IPS DF 6.9 (cell line): ENCODE measurements at regions not wholly inside any gene's neighbourhood (a gene's known extent, or its start where the extent isn't known, plus 50 kb on each side); places are given as distances from the start of the nearest gene placed in this dataset.

Experiments
- DNase-seq: peaks from one replicate; pipeline ENCODE4 v3.0.0-alpha.2; 2013; ENCODE audit warnings: low read depth, low spot score
- H3K27ac ChIP-seq: one replicate; pipeline ENCODE4 v1.5.1; 2013; ENCODE audit warnings: low read length, control low read depth
- H3K27me3 ChIP-seq: 2 replicates; pipeline ENCODE4 v1.6.1; 2013; ENCODE audit warnings: mild to moderate bottlenecking, low read length; ENCODE audit not compliant: control insufficient read depth, insufficient read depth
- H3K36me3 ChIP-seq: 2 replicates; pipeline ENCODE4 v1.6.1; 2013; ENCODE audit warnings: low read length; ENCODE audit not compliant: control insufficient read depth, insufficient read depth
- H3K4me1 ChIP-seq: 2 replicates; pipeline ENCODE4 v1.6.1; 2013; ENCODE audit warnings: low read length; ENCODE audit not compliant: control insufficient read depth, insufficient read depth
- H3K4me3 ChIP-seq: 2 replicates; pipeline ENCODE4 v1.5.1; 2013; ENCODE audit warnings: mild to moderate bottlenecking, low read length
- H3K9me3 ChIP-seq: 2 replicates; pipeline ENCODE4 v1.6.1; 2013; ENCODE audit warnings: low read length, inconsistent platforms; ENCODE audit not compliant: control insufficient read depth, insufficient read depth
- WGBS: extraction: QIAGEN DNeasy Blood & Tissue Kit; methylation state at CpG from one replicate; pipeline ENCODE4 v1.1.7; 2013; ENCODE audit warnings: mixed read lengths, missing lambda C conversion rate; ENCODE audit not compliant: insufficient read length, insufficient coverage; 5-methylcytosine and 5-hydroxymethylcytosine counted together

DNA sequence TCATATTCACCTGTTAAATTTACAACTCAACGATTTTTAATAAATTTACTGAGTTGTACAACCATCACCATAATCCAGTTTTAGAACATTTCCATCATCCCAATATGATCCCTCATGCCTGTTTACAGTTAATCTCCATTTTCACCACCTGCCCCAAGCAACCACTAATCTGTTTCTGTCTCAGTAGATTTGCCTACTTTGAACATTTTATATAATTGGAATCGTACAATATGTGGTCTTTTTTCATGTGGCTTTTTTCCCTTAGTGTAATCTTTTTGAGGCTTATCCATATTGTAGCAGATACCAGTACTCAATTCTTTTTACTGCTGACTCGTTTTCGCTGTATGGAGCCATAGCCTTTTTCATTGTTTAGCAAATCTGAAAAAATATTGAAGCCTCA, 123.3 kb upstream of the STT3B start:
- DNase-seq: no peak
- no peaks in the 10 kb centered on the region for H3K9me3 ChIP-seq
- no peaks in the 10 kb centered on the region for H3K4me1 ChIP-seq
- H3K36me3 ChIP-seq: no peaks in the 10 kb centered on the region
- 100% methylated on average over 1 of the region's 4 CpGs for WGBS
- H3K27me3 ChIP-seq: no peaks in the 10 kb centered on the region
- H3K4me3 ChIP-seq: no peak overlapping the region
- no peak overlapping the region for H3K27ac ChIP-seq

DNA sequence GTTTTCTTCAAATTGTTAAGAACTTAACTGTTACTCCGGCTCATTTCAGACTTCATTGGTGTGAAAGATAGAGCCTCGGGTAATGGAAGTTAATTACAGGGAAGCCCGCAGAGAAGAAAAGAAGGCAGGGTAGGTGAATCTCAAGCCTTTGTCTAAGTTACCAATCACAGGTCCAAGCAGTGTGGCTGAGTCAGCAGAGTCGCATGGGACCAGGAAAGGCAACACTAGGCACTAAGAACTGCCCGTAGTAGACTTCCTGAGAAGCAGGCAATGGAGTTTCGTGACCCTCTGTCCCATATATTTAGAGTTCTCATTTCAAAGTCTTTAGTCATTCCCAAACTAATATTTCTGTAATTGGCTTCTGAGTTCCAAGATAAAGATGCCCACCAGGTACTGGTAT, 122.9 kb upstream of the STT3B start:
- DNase-seq: no peak
- H3K27ac ChIP-seq: no peak overlapping the region
- no CpG with 5 or more reads among the region's 6 CpGs for whole genome bisulfite sequencing
- H3K4me3 ChIP-seq: no peak overlapping the region
- H3K4me1 ChIP-seq: no peaks in the 10 kb centered on the region
- H3K9me3 ChIP-seq: no peaks in the 10 kb centered on the region
- H3K27me3 ChIP-seq: no peaks in the 10 kb centered on the region
- H3K36me3 ChIP-seq: no peaks in the 10 kb centered on the region

DNA sequence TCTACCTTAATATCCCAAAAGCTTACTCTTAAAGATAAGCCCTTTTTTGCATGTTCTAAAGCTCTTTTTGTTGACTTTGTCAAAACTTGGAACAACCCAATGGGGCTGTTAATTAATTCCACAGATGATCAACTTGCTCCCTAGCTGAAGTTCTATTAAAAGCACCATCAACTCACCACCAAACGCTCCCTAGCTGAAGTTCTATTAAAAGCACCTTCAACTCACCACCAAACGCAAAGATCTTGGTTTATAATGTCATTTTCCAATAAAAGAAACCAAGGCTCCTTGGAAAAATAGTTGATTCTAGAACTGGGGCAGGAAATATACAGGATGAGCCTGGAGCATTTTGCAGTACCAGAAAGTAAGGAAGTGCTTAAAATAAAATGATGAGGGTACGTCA, 122.3 kb upstream of the STT3B start:
- H3K9me3 ChIP-seq: no peaks in the 10 kb centered on the region
- no peak overlapping the region for H3K27ac ChIP-seq
- no peaks in the 10 kb centered on the region for H3K4me1 ChIP-seq
- H3K4me3 ChIP-seq: no peak overlapping the region
- H3K36me3 ChIP-seq: no peaks in the 10 kb centered on the region
- no CpG with 5 or more reads among the region's 3 CpGs for WGBS
- no peak for DNase-seq
- H3K27me3 ChIP-seq: no peaks in the 10 kb centered on the region

DNA sequence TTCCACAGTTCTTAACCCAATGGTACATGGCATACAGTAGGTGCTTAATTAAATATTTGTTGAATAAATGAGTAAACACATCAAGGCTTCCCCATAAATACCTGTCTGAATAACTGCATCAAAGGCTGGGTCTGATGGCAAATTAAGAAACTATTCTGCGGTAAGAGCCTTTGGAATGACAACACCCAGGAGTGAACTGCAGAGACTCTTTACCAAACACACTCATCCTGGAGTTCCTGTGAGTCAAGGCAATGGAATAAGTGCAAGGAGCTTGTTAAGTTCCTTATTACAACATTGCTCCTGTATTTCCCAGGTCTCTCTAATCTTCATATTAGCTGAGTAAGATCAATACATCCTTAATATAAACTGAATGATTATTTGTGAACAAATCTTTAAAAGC, 119.9 kb upstream of the STT3B start:
- H3K4me3 ChIP-seq: no peak overlapping the region
- H3K9me3 ChIP-seq: no peaks in the 10 kb centered on the region
- no peak overlapping the region for H3K27ac ChIP-seq
- no peaks in the 10 kb centered on the region for H3K36me3 ChIP-seq
- DNase-seq: no peak
- H3K27me3 ChIP-seq: no peaks in the 10 kb centered on the region
- no peaks in the 10 kb centered on the region for H3K4me1 ChIP-seq
- no CpG with 5 or more reads among the region's 1 CpG for WGBS

DNA sequence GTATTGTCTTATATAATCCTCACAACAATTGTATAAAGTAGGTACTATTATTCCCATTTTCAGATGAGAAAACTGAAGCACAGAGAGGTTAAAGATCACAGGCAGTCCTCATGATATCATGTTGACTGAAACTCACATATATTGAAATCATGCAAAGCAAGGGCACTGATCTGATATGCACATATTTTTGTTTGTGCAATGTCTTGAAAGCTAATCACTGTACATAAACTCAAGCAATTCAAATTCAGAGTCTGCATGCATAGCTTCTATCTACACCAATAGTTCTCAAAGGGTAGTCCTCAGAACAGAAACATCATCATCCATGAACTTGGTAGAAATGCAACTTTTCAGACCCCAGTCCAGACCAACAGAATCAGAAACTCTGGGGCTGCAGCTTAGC, 119.2 kb upstream of the STT3B start:
- DNase-seq: no peak
- no peaks in the 10 kb centered on the region for H3K4me1 ChIP-seq
- no peaks in the 10 kb centered on the region for H3K9me3 ChIP-seq
- H3K36me3 ChIP-seq: no peaks in the 10 kb centered on the region
- H3K27ac ChIP-seq: no peak overlapping the region
- no peaks in the 10 kb centered on the region for H3K27me3 ChIP-seq
- no peak overlapping the region for H3K4me3 ChIP-seq

DNA sequence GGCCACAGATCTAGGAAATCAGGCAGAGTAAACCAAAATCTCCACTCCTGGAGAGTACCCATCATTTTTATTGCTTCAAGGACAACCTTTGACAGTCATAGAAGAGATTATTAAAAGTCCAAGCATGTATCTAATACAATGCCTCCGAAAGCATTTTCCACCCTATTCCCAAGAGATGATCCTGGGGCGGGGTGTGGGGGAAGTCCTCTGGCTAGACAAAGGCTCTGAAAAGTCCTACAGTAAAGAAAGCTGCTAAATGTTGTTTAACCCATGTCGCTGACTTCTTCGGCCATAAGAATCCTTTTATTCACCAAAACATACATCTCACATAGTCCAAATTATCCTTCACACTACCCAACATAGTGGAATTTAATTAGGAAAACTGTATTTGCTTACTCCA, 115.7 kb upstream of the STT3B start:
- H3K36me3 ChIP-seq: no peaks in the 10 kb centered on the region
- no peak for DNase-seq
- H3K27me3 ChIP-seq: no peaks in the 10 kb centered on the region
- no peak overlapping the region for H3K27ac ChIP-seq
- no peaks in the 10 kb centered on the region for H3K4me1 ChIP-seq
- no peaks in the 10 kb centered on the region for H3K9me3 ChIP-seq
- H3K4me3 ChIP-seq: no peak overlapping the region
- WGBS: no CpG with 5 or more reads among the region's 4 CpGs

DNA sequence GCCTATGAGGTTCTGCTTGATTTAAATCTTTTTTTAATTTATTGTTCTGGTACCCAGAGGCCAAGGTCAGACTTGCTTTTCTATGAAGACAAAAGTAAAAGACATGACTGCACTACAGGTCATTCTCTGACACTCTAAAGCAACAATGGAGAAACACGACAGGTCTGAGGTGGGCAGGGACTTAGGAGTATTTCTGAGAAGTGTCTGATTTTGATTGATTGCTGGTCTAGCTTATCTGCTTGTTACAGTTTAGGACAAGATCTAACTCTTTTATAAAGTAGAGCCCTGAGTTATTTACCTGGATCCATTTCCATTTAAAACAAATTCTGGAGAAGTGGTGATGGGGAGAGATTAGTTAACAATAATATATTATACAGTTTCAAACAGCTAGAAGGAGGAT, 115.2 kb upstream of the STT3B start:
- no peaks in the 10 kb centered on the region for H3K36me3 ChIP-seq
- H3K4me1 ChIP-seq: no peaks in the 10 kb centered on the region
- no peaks in the 10 kb centered on the region for H3K9me3 ChIP-seq
- no peak overlapping the region for H3K27ac ChIP-seq
- no CpG with 5 or more reads among the region's 1 CpG for WGBS
- DNase-seq: no peak
- H3K27me3 ChIP-seq: no peaks in the 10 kb centered on the region
- H3K4me3 ChIP-seq: no peak overlapping the region

DNA sequence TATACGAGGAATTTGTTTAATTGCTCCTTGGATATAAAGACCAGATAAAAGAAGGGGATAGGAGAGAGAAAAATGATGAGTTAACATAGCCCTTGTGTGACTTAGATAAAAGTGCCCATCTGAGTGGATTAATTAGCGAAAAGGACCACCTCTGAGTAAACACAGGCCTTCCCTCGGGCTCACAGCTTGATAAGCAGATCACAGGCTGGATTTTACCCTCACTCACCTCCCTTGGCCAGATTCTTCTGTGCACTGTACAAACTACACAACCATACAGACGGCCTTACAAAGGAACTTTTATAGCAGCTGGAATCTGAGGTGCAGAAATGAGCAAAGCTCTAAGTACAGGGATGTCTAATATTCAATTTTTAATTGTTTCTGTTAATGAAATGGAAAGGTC, 112.4 kb upstream of the STT3B start:
- H3K27me3 ChIP-seq: no peaks in the 10 kb centered on the region
- no peaks in the 10 kb centered on the region for H3K4me1 ChIP-seq
- no peak overlapping the region for H3K4me3 ChIP-seq
- no peak for DNase-seq
- H3K9me3 ChIP-seq: no peaks in the 10 kb centered on the region
- H3K27ac ChIP-seq: no peak overlapping the region
- WGBS: 100% methylated on average over 1 of the region's 4 CpGs
- no peaks in the 10 kb centered on the region for H3K36me3 ChIP-seq

DNA sequence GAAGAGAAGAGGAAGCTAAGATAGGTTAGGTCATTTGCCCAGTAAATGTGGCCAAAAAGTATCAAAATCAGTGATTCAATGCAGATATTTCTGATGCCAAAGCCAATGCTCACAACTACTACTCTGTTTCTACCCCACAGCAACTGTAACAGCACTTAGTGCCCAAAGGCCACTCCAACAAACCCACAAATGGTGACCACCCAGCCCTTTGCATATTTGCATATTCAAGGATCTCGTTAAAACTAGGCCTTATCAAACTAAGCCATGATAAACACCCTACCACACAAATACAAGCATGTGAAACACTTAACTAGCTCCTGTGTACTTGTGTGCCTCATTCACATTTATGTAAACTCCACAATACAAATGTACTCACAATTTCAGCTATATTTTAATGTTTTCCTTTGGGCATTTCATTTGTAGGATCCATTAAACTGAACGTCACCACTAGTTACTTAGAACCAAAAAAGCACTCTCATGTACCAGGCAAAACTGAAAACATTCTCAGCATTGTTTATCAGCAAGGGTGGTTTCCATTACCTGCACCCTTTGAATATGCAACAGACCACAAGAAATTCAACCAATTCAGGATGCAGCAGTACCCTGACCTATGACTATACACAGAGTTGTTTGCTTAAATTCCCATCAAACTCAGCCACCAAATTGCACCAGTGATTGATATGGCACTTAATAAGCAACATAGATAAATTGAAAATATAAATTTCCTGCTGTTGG, 111.2 kb upstream of the STT3B start:
- no CpG with 5 or more reads among the region's 2 CpGs for WGBS

DNA sequence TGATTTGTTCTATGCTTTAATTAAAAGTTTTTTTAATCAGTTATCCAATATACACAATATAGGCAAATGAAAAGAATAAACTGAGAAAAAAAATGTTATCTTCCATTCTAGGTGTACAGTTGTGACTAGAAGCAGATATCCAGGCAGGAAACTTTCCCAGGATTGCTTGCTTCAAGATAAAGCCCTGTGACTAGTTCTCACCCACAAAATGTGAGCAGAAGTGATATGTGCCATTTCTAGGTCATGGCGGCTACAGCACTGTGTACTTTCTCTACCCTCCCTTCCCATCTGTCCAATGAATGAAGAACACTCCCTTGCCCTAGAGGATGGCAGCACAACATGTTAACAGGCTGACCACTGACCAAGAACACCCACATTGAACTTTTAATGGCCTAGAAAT, 110.5 kb upstream of the STT3B start:
- H3K4me1 ChIP-seq: no peaks in the 10 kb centered on the region
- no peaks in the 10 kb centered on the region for H3K27me3 ChIP-seq
- DNase-seq: no peak
- no peak overlapping the region for H3K4me3 ChIP-seq
- WGBS: no CpG with 5 or more reads among the region's 1 CpG
- no peak overlapping the region for H3K27ac ChIP-seq
- no peaks in the 10 kb centered on the region for H3K9me3 ChIP-seq
- no peaks in the 10 kb centered on the region for H3K36me3 ChIP-seq

More for the DNA sequence above, 111.2 kb upstream of the STT3B start:
- Histone ChIP-seq H3K9me3 (no peaks in the 10 kb centered on the region), H3K27ac (no peak overlapping the region), H3K4me3 (no peak overlapping the region), H3K36me3 (no peaks in the 10 kb centered on the region), H3K4me1 (no peaks in the 10 kb centered on the region), H3K27me3 (no peaks in the 10 kb centered on the region)
- DNase-seq: no peak

DNA sequence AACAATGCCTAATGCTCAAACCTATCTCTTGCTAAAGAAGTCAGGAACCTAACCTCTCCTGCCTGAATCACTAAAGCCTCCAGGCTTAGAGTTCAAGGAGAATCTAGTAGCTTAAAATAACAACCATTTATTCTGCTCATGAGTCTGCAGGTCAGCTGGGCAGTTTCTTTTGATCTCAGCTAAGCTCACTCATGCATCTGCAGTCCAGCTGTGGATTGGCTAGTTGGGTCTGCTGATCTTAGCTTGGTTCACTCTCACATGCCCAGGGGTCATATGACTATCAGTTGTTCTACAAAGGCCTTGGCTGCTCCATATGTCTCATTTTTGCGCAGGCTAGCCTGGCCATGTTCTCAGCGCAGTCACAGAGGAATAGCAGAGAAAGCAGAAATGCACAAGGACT, 109.2 kb upstream of the STT3B start:
- H3K36me3 ChIP-seq: no peaks in the 10 kb centered on the region
- H3K4me3 ChIP-seq: no peak overlapping the region
- no peaks in the 10 kb centered on the region for H3K9me3 ChIP-seq
- DNase-seq: no peak
- H3K4me1 ChIP-seq: no peaks in the 10 kb centered on the region
- no CpG with 5 or more reads among the region's 2 CpGs for WGBS
- no peaks in the 10 kb centered on the region for H3K27me3 ChIP-seq
- no peak overlapping the region for H3K27ac ChIP-seq
